Skin of body (tissue), 1 donor: ENCODE measurements at regions not wholly inside any gene's neighbourhood (a gene's known extent, or its start where the extent isn't known, plus 50 kb on each side); places are given as distances from the start of the nearest gene placed in this dataset.

Experiments
- DNase-seq: peaks from one replicate; lab custom pipeline; 2025; lab: John Stamatoyannopoulos, UW

GRCh38 chr15:61415617-61416120, 186.6 kb upstream of the RORA start:
- DNase-seq = no peak

GRCh38 chr15:61411902-61412510, 182.9 kb upstream of the RORA start:
- no peak for DNase-seq

- no peak for DNase-seq
These were observed 181.6 kb upstream of the RORA start for GRCh38 chr15:61410662-61411061.

DNA sequence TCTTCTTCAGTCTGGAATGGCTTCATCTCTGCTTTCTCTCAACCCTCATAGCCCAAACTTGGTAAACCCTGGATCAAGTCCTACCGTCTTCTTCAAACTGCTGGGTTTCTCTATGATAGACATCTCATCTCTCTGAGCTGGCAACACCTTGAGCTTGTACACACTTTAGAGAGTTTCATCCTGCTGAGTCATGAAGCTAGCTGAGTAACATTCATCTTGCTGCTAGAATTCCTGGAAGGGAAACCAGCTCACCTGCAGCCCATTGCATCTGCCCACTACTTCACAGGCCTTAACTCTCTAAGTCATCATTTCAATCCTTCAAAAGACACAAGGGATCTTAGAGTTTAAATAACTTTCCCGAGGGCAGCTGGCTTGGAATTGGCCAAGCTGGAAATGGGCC, 175.5 kb upstream of the RORA start:
- DNase-seq = no peak

DNA sequence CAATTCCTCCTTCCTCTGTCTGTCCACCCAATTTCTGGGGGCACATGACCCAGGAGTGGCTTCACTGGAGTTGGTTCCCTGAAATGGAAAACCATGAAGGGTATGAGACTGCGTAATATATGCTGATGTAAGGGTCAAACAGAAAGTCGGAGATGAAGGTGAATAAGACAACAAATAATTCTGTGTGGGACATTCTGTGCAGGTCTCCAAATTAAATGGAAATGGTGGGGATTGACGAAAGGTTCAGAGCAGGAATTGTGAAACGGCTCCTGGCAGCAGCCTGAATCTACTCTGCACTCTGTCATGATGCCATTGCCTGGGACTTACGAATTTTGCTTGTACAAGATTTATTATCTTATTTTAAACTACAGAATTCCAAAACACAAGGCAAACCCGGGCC, 174.8 kb upstream of the RORA start:
- DNase-seq = no peak

GRCh38 chr15:61401903-61402698, 173.0 kb upstream of the RORA start:
- no peak for DNase-seq

GRCh38 chr15:61398310-61398709, 169.2 kb upstream of the RORA start:
- DNase-seq = no peak

DNA sequence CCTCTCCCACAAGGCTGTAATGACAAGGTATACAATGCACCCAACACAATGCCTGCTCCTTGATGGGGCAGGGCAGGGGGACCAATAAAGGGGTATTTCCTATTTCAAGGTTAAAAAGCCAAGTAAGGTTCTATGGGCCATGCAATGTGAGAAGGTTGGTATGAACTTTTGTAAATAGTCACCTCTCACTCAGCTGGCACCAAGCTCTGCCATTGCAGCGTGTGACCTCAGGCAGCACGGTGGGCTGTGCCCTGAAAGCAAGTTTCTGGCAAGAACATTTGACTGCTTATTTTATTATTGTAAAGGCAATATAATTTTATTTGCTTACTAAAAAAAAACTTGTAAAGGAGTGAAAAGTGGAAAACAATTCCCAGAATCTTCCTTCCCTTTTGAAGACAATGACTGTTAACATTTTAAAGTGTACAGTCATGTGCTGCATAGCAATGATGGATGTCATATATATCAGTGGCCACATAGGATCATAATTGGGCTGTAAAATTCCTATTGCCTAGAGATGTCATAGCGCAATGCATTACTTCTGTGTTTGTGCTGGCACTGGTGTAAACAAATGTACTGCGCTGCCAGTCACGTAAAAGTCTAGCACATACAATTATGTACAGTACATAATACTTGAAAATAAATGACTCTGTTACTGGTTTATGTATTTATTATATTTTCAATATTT, 167.3 kb upstream of the RORA start:
- no peak for DNase-seq

DNA sequence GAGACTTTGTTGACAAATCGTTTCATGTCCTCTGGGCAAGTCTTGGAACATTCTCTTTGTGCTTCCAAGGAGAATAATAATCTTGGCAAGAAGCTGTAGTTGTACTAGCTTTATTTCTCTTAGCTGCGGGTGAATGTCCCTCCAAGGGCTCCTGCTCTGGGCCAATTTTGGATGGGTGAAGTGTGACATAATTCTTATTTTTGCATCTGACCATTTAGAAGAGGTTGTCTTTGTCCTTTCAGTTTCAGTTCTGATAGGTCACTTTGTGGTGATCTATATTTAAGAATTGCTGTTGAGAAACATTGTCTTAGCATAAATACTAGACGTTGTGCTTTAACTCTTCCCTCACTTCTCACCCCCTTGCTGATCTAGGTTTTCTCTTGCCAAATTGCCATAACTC, 164.8 kb upstream of the RORA start:
- DNase-seq = no peak

- DNase-seq = no peak
These were observed 164.4 kb upstream of the RORA start for GRCh38 chr15:61393524-61393923.

- no peak for DNase-seq
These were observed 161.0 kb upstream of the RORA start for GRCh38 chr15:61390138-61390537.

DNA sequence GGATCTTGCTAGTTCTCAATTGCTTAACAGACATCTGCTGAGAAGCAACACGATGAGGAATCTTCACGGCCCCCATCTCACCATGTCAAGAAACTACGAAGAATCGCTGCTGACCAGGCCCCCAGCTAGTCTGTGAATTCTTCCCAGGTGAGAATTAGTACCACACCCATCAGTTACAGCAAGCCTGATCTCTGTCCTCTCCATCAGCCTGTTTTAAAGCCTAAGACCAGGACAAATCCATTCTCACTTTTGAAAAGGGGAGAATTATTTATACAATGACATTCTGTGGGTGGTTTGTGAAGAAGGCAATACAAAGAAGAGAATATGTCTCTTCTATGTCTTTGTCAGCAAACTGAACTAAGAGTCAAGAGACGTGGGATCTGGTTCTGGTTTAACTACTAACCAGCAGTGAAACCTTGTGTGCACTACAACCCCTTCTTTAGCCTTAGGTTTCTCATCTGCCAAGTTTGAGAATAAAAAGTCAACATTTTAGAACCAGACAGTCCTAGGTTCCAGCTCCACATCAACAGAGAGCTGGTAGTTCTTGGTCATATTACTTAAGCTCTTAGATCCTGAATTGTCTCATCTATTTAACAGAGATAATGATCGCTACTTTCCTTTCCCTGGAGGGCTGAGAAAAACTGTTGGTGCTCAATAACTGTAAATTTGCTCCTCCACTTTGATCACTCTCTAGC, 160.4 kb upstream of the RORA start:
- no peak for DNase-seq

DNA sequence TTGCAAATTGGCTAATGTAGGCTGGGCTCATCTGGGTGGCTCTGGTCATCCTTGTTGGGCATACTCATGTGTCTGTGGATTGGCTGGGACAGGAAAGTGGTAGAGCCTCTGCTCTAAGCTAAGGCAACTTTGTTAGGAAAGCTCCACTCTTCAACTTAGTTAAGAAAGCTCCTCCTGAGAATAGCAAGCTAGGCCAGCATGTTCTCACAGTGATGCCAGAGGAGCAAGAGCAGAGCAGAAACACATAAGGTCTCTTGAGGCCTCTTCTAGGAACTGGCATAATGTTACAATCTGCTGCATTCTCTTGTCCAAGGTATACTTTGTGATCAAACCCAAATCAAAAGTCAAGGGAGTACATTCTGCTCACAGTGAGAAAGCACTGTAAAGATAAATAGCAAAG, 158.6 kb upstream of the RORA start:
- DNase-seq = no peak

- no peak for DNase-seq
These were observed 154.3 kb upstream of the RORA start for GRCh38 chr15:61383421-61383820.

- no peak for DNase-seq
These were observed 153.8 kb upstream of the RORA start for GRCh38 chr15:61382927-61383326.

DNA sequence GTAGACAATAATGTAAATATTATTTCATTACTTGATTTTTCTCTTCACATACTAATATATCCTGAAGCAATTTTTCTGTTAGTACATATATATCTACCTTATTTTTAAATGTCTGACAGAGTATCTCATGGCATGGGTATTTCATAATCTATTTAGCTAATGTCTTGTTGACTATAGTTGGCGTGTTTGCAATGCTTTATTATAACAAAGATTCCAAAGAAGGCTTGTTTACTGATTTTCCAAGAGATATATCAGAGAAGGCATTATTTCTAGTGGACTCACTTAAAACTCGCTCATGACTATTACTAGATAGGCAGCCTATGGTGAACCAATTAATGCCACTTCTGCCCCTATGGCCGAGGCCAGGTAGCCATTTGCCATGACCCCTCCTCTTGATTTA, 152.4 kb upstream of the RORA start:
- no peak for DNase-seq

DNA sequence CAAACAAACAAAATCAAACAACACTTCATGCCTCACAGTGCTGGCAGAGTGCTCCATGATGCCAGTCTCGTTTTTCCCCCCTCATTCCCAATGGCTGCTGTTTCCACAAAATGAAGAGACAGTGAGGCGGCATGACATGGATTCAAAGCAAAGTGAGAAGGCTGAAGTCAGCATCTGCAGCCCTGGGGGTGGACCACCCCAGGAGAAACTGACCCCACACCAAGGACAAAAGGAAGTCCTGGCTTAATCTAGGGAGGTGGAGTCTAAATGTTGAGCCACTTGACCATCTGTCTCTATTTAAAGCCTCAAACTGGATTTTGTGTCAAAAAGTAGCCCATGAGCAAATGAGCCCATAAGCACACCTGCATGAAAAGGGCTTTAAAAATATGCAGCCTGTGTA, 151.2 kb upstream of the RORA start:
- DNase-seq = no peak

GRCh38 chr15:61379005-61379404, 149.9 kb upstream of the RORA start:
- DNase-seq = no peak

GRCh38 chr15:61376961-61377360, 147.9 kb upstream of the RORA start:
- DNase-seq = no peak

GRCh38 chr15:61376516-61376915, 147.4 kb upstream of the RORA start:
- DNase-seq = no peak

DNA sequence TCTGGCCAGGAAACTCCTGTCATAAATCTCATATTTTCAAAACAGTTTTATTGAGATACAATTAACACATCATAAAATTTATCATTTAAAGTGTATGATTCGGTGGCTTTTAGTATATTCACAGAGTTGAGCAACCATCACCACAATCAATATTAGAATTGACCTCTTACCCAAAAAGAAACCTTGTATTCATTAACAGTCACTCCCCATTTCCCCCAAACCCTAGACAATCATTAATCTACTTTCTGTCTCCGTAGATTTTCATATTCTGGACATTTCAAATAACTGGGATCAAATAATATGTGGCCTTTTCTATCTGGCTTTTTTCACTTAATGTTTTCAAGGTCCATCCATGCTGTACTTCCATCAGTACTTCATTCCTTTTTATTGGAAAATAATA, 145.7 kb upstream of the RORA start:
- no peak for DNase-seq

DNA sequence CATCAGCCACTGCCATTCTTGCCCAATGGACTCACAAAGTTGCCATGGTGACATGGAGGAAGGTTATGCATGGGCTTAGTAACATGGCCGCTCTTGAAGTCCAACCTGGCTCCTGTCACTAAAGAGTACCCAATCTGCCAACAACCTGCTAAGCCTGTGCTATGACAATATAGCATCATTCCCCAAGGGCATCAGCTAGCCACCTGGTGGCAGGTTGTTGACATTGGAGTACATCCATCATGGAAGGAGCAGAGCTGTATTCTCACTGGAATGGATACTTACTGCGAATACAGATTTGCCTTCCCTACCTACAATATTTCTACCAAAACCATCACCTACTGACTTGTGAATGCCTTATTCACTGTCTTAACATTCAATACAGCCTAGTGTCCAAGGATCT, 138.9 kb upstream of the RORA start:
- no peak for DNase-seq
